PC-9 (cell line): ENCODE measurements at regions not wholly inside any gene's neighbourhood (a gene's known extent, or its start where the extent isn't known, plus 50 kb on each side); places are given as distances from the start of the nearest gene placed in this dataset.

Experiments
- CTCF ChIP-seq: fragments of 200-600 bp; sonication (generic); conservative IDR thresholded peaks from 2 replicates; pipeline ENCODE4 v1.6.1; 2017; ENCODE audit warnings: mixed run types, antibody characterized with exemption, mild to moderate bottlenecking, moderate library complexity
- EZH2 ChIP-seq: fragments of 200-600 bp; sonication (generic); IDR thresholded peaks from 2 replicates; pipeline ENCODE4 v1.8.0; 2017; ENCODE audit warnings: antibody characterized with exemption, low read depth

DNA sequence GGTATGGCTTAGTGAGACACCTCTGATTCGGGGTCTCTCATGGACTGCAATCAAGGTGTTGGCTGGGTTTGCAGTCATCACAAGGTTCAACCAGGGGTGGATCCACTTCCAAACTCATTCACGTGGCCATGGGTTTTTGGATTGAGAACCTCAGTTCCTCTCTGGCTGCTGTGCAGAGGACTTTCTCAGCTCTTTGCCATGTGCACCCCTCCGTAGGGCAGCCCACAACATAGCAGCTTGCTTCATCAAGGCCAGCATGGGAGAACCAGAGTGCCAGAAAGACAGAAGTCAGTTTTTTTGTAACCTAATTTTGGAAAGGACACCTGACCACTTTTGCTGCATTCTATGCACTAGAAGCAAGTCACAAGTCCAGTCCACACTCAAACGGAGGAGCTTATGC, 154.9 kb downstream of the PJA1 start:
- TF ChIP-seq CTCF (no peak), EZH2 (no peak)
